ENCODE measurements at regions not wholly inside any gene's neighbourhood (a gene's known extent, or its start where the extent isn't known, plus 50 kb on each side); places are given as distances from the start of the nearest gene placed in this dataset.

- DNase-seq = no peak
Measured at GRCh38 chr17:77399319-77399957, 258.7 kb downstream of the SEC14L1 start.

- no peak for DNase-seq
Measured at GRCh38 chr17:77400445-77400870, 259.7 kb downstream of the SEC14L1 start.

GRCh38 chr17:77402159-77402731 is 261.5 kb downstream of the SEC14L1 start:
- DNase-seq = no peak

DNA sequence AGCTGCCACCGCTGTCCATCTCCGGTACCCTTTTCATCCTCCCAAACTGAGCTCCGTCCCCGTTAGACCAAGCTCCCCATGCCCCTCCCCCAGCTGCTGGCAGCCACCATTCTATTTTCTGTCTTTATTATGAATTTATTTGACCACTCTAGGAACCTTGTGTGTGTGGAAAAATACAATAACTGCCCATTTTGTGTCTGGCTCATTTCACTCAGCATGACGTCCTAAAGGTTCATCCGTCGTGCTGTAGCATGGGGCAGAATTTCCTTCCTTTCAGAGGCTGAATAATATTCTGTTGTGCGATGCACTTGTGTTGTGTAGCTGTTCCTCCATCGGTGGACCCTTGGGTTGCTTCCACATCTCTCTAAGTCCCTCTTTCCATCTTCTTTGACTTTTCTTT is 263.1 kb downstream of the SEC14L1 start:
- DNase-seq = no peak

GRCh38 chr17:77404812-77405581 is 264.2 kb downstream of the SEC14L1 start:
- DNase-seq = no peak

DNA sequence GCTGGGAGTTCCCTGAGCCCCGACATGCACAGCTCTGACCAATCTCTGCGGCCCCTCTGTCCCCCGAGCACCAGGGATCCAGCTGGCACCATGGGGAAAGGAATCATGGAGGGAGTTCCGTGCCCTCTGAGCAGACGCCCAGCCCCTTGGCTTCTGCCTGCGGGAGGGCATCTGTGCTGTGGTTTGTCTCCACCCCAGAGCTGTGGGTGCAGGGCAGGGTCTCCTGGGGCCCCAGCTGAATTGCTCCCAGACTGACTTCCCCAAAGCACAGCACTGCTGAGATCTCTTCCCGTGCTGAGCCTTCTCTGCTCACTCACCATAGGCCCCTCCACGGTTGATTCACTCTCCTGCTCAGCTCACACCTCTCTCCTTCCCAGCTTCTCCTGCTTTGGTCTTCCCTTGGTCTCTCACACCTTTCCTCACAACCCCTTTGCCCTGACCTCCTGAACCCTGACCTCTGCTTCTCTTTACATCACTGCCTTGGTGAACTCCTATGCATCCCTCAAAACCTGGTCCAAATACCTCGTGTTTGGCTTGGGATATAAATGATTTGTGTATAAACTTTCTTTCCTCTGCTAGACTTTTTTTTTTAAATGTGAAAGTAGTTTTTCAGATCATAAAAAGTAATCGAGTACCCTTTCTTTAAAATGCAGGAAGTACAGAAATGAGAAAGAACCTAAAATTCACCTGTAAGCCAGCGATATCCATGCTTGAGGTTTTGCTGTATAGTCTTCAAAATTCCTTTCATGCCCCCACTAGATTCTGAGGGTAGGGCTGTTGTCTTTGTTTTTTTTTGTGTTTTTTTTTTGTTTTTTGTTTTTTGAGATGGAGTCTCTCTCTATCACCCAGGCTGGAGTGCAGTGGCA is 265.3 kb downstream of the SEC14L1 start:
- no peak for DNase-seq

GRCh38 chr17:77407321-77408277 is 266.8 kb downstream of the SEC14L1 start:
- DNase-seq = no peak

- no peak for DNase-seq
Measured at GRCh38 chr17:77408284-77408683, 267.5 kb downstream of the SEC14L1 start.

- no peak for DNase-seq
Measured at GRCh38 chr17:77409282-77410161, 268.8 kb downstream of the SEC14L1 start.

GRCh38 chr17:77410470-77410869 is 269.7 kb downstream of the SEC14L1 start:
- no peak for DNase-seq

- no peak for DNase-seq
Measured at GRCh38 chr17:77414811-77415400, 274.1 kb downstream of the SEC14L1 start.

GRCh38 chr17:77416105-77416713 is 275.4 kb downstream of the SEC14L1 start:
- no peak for DNase-seq

DNA sequence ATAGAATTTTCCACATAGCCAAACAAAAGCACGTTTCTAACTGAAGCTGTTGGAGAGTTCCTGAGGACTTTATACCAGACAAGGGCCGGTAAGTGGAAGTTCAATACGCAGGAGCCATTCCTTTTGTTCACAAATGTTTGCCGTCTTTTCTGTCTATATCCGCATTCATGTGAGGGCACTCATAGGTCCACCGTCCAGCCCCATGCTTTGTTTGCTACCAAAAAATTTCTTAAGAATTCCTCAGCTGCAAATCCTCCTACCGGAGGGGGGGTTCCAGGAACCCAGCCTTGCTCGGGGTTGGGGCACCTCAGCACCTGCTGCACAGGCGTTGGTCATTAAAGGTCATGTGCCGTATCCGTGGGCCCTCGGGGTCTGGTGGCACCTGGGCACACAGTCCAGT is 276.8 kb downstream of the SEC14L1 start:
- peak; percentile 36 for DNase-seq

DNA sequence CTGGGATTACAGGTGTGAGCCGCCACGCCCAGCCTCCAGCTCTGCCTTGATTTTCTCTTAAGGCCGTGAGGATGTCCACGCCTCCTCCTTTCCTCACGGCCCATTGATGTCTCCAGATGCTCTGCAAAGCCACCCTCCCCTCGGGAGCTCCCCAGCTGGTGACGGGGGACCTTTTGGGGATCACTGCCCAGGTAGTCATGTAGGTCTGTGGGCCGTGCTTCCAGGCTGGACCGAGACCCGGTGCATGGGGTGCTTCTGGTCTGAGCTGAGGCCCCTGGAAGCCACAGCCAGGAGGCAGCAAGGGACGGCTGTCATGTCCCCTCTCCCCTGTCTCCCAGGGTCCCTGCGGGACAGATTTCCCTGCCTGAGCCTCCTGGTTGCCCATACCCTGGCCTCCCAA is 277.8 kb downstream of the SEC14L1 start:
- DNase-seq = no peak

GRCh38 chr17:77419095-77419494 is 278.3 kb downstream of the SEC14L1 start:
- no peak for DNase-seq

GRCh38 chr17:77419547-77420094 is 278.9 kb downstream of the SEC14L1 start:
- peak; percentile 70 for DNase-seq

- no peak for DNase-seq
Measured at GRCh38 chr17:77420095-77420803, 279.5 kb downstream of the SEC14L1 start.

- peak; percentile 96 for DNase-seq
Measured at GRCh38 chr17:77420804-77421629, 280.2 kb downstream of the SEC14L1 start.

All from NCI-H146 (cell line).